HepG2 (cell line): ENCODE measurements at regions not wholly inside any gene's neighbourhood (a gene's known extent, or its start where the extent isn't known, plus 50 kb on each side); places are given as distances from the start of the nearest gene placed in this dataset.
"Not testable (repeated sequence)": the region's sequence is repeated elsewhere in the genome, so short reads cannot be mapped to it uniquely, and the experiment has no call there.

ENCODE experiments used
- ATAC-seq: fragments of 200-7000 bp; cut with Tn5 transposase; 3 replicates; pipeline ENCODE4 v1.9.1; 2020; ENCODE audit warnings: mild to moderate bottlenecking, moderate library complexity
- BruUV-seq: library from RNA; stranded (reverse); fragments of 400-500 nt; replicated peaks from 2 replicates; lab custom pipeline; 2021; lab: Mats Ljungman, UMichigan
- CTCF ChIA-PET: fragments of 300-600 bp; formaldehyde crosslinking; extraction: SDS; loops from one replicate; lab custom pipeline; 2021; ENCODE audit warnings: low total read pairs, inconsistent platforms, low intra/inter-chr PET ratio; lab: Yijun Ruan, JAX
- POLR2A ChIA-PET: fragments of 350-600 bp; sonication (Branson Sonifier 250); formaldehyde crosslinking; loops from one replicate; lab custom pipeline; 2020; ENCODE audit warnings: antibody characterized with exemption, inconsistent platforms; lab: Yijun Ruan, JAX
- DNase-seq: peaks from one replicate; pipeline ENCODE4 v3.0.0-alpha.2; 2015; ENCODE audit warnings: low spot score
- FAIRE-seq: peaks from 3 replicates; lab custom pipeline; 2011; peaks lifted over from hg19 to GRCh38; lab: Jason Lieb, UNC
- H2AFZ ChIP-seq: one replicate; pipeline ENCODE4 v1.6.1; 2011; ENCODE audit warnings: low read length, inconsistent platforms
- H3K27ac ChIP-seq: fragments of 300-600 bp; 3 replicates; pipeline ENCODE4 v1.8.0; 2011; ENCODE audit warnings: mixed run types, mild to moderate bottlenecking, mixed read lengths, low read length, inconsistent platforms; ENCODE audit not compliant: insufficient read depth; ENCODE audit errors: extremely low read length
- H3K27me3 ChIP-seq, 2 experiments: fragments of 200-600 bp in 1 of 2; 2 replicates in 1 of 2; 3 replicates in 1 of 2; pipeline versions ENCODE4 v1.6.0 to v1.8.0; 2011; ENCODE audit warnings: low read length in 2 of 2, mild to moderate bottlenecking in 2 of 2, moderate library complexity in 2 of 2, inconsistent platforms in 1 of 2; ENCODE audit not compliant: insufficient read depth in 2 of 2, control insufficient read depth in 1 of 2
- H3K36me3 ChIP-seq, 2 experiments: fragments of 200-600 bp in 1 of 2; replicated peaks in 1 of 2; 2 replicates in 1 of 2; 3 replicates in 1 of 2; pipeline versions ENCODE4 v1.5.1 to v1.8.0; 2011; ENCODE audit warnings: low read length in 2 of 2, inconsistent platforms in 1 of 2; ENCODE audit not compliant: insufficient read depth in 2 of 2, control insufficient read depth in 1 of 2
- H3K4me1 ChIP-seq: 2 replicates; pipeline ENCODE4 v1.5.1; 2012; ENCODE audit warnings: low read length, inconsistent platforms; ENCODE audit not compliant: insufficient read depth
- H3K4me2 ChIP-seq: 2 replicates; pipeline ENCODE4 v1.6.0; 2011; ENCODE audit warnings: low read depth, low read length, inconsistent platforms
- H3K4me3 ChIP-seq, 3 experiments: fragments of 200-600 bp in 1 of 3; sonication (generic), shearing (Covaris generic) in 1 of 3; replicated peaks in 1 of 3; 2 replicates each; pipeline ENCODE4 v1.5.1; 2011 to 2016; ENCODE audit warnings: low read length in 3 of 3, inconsistent platforms in 2 of 3, low read depth in 2 of 3, mild to moderate bottlenecking in 2 of 3, control low read depth in 1 of 3, mixed read lengths in 1 of 3; ENCODE audit not compliant: insufficient read depth in 1 of 3
- H3K79me2 ChIP-seq: one replicate; pipeline ENCODE4 v1.6.1; 2011; ENCODE audit warnings: low read length, inconsistent platforms; ENCODE audit not compliant: insufficient read depth
- H3K9ac ChIP-seq: 2 replicates; pipeline ENCODE4 v1.6.0; 2011; ENCODE audit warnings: mild to moderate bottlenecking, low read depth, low read length, inconsistent platforms; ENCODE audit not compliant: insufficient read depth
- H3K9me3 ChIP-seq: 2 replicates; pipeline ENCODE4 v1.5.1; 2012; ENCODE audit warnings: mild to moderate bottlenecking, low read length
- H4K20me1 ChIP-seq: 2 replicates; pipeline ENCODE4 v1.6.0; 2011; ENCODE audit warnings: inconsistent platforms, mild to moderate bottlenecking, low read length, moderate library complexity; ENCODE audit not compliant: insufficient read depth
- ZMYM3 ChIP-seq: sonication (generic); formaldehyde crosslinking; IDR thresholded peaks from 2 replicates; pipeline ENCODE4 v1.5.1; 2020; ENCODE audit warnings: mild to moderate bottlenecking, missing genetic modification reagents
- WGBS: methylation state at CpG from one replicate; pipeline ENCODE4 v1.1.6; 2017; ENCODE audit warnings: low lambda C conversion rate; 5-methylcytosine and 5-hydroxymethylcytosine counted together
- in situ Hi-C: cut with HindIII; loops from 2 replicates; pipeline ENCODE4 v1.10.0; 2017; ENCODE audit warnings: low pct_unique_long_range_greater_than_20kb; ENCODE audit not compliant: extremely low pct_ligation_motif_present
- intact Hi-C: fragments of 100-400 bp; cut with micrococcal nuclease; formaldehyde crosslinking; loops from one replicate; pipeline ENCODE4 v1.10.0; 2022; ENCODE audit not compliant: unreplicated experiment

DNA sequence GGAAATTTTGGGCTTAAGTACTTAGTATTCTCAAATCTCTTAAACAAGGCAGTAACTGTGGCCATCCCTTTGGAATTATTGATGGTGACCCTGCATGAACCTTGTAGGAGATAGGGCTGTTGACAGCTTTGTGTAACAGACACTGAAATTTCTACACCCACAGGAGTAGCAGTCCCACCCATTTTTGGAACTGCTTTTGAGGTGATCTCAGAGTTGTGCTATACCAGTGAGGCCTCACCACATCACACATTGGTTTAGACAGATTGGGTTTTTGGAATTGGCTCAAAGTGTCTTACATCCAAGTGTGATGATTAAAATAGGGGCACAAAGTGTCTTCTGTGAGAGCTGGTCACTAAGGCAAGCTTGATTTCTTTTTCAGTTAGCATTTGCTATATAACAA is 105.6 kb upstream of the CRYM start:
- ATAC-seq, H3K79me2 ChIP-seq, H3K9me3 ChIP-seq, H3K4me3 ChIP-seq, intact Hi-C loops, H3K27me3 ChIP-seq, H3K27ac ChIP-seq, FAIRE-seq, H4K20me1 ChIP-seq, H3K36me3 ChIP-seq, POLR2A ChIA-PET, CTCF ChIA-PET, H2AFZ ChIP-seq, H3K9ac ChIP-seq, H3K4me2 ChIP-seq, BruUV-seq, H3K4me1 ChIP-seq, DNase-seq, in situ Hi-C loops: not testable (repeated sequence)

DNA sequence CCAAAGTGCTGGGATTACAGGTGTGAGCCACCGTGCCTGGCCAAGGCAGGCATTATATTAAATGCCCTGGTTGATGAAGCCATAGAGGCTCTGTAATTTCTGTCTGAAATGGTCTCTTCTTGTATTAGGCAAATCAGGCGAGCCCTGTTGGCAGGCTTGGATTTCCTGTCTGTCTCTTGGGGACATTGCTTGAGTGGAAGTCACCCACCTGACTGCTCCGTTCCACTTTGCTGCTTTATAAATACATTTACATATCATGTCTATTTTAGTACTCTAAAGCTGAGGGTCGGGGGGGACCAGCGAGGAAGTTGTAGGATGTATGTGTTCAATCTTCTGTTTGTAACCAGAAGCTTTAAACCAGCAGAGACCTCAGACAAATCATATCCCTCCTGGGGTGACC is 101.6 kb upstream of the CRYM start:
- H3K9me3 ChIP-seq, POLR2A ChIA-PET, H3K79me2 ChIP-seq, H3K36me3 ChIP-seq, H3K9ac ChIP-seq, H3K4me2 ChIP-seq, H3K27ac ChIP-seq, H4K20me1 ChIP-seq, H2AFZ ChIP-seq, in situ Hi-C loops, CTCF ChIA-PET, ATAC-seq, BruUV-seq, H3K4me1 ChIP-seq, DNase-seq, intact Hi-C loops, H3K4me3 ChIP-seq, FAIRE-seq, H3K27me3 ChIP-seq: not testable (repeated sequence)
- 88% methylated on average over 4 of the region's 5 CpGs for WGBS

DNA sequence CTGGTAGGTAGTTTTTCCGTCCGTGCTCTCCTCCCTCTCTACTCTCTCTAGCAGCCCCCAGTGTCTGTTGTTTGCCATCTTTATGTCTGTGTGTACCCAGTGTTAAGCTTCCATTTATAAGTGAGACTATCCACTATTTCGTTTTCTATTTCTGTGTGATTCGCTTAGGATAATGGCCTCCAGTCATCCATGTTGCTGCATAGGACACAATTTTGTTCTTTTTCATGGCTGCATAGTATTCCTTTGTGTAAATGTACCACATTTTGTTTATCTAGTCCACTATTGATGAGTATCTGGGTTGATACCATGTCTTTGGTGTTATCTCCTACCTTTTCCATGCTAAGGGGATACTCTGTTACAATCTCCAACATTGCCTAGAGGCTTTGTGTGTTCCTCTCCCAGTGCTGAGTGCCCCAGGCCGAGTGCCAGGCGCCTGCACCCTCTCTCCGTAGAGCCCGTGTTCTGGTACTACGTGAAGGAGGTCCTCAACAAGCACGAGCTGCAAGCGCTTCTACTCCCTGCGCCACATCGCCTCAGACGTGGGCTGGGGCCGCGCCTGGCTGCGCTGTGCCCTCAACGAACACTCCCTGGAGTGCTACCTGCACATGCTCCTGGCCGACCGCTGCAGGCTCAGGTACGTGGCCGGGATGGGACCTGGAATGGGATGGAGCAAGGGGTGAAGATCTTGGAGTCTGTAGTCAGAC is 98.3 kb upstream of the CRYM start:
- H3K4me1 ChIP-seq, result peaks cover 20% of the 10 kb centered on the region
- H3K9ac ChIP-seq, CTCF ChIA-PET, H3K9me3 ChIP-seq, H3K27ac ChIP-seq, BruUV-seq, H3K79me2 ChIP-seq, H3K27me3 ChIP-seq, H3K4me2 ChIP-seq, intact Hi-C loops, H3K4me3 ChIP-seq, POLR2A ChIA-PET, H3K36me3 ChIP-seq, H2AFZ ChIP-seq, FAIRE-seq, DNase-seq, H4K20me1 ChIP-seq, ATAC-seq, in situ Hi-C loops: not testable (repeated sequence)
- TF ChIP-seq ZMYM3 (CRISPR knock-in tag), result 0 out of 2 replicates have a peak, but pooled peaks have one; percentile 15
- 94% methylated on average over 18 of the region's 22 CpGs for WGBS

DNA sequence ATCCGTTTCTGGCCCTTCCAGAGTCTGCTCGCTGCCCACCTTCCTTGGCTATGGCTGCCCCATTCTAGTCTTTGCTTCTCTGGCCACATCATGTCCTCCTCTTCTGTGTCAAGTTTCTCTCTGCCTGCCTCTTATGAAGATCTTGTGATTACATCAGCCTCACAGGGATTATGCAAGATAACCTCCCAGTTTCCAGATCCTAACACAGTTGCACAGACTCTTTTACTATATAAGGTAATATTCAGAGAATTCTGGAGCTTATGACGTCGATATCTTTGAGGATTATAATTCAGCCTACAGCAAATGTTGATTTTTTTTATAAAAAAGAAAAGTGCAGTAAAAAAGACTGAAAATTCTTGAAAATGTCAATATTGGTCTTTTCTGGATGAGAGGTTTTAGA is 97.2 kb upstream of the CRYM start:
- H3K79me2 ChIP-seq, H3K27ac ChIP-seq, H2AFZ ChIP-seq, H3K9me3 ChIP-seq, CTCF ChIA-PET, H3K4me3 ChIP-seq, in situ Hi-C loops, DNase-seq, BruUV-seq, intact Hi-C loops, H4K20me1 ChIP-seq, FAIRE-seq, POLR2A ChIA-PET, ATAC-seq, H3K27me3 ChIP-seq, H3K9ac ChIP-seq, H3K4me2 ChIP-seq, H3K36me3 ChIP-seq: not testable (repeated sequence)
- 55% methylated on average over 2 of the region's 4 CpGs for WGBS
- peaks cover 20% of the 10 kb centered on the region for H3K4me1 ChIP-seq
